ENCODE measurements at regions not wholly inside any gene's neighbourhood (a gene's known extent, or its start where the extent isn't known, plus 50 kb on each side); places are given as distances from the start of the nearest gene placed in this dataset.
"Not testable (repeated sequence)": the region's sequence is repeated elsewhere in the genome, so short reads cannot be mapped to it uniquely, and the experiment has no call there.

- Histone ChIP-seq H3K9me2 (replicated peaks; ENCODE audit: insufficient read depth, low read length) (no peaks in the 10 kb centered on the region), H3K9ac (ENCODE audit: low read length) (no peak overlapping the region), H3K79me2 (ENCODE audit: insufficient read depth, low read length) (no peaks in the 10 kb centered on the region), H4K20me1 (ENCODE audit: low read depth, low read length) (no peaks in the 10 kb centered on the region), H3K4me3 (ENCODE audit: insufficient read depth, low read length, poor library complexity, severe bottlenecking) (no peak overlapping the region), H3K27ac (ENCODE audit: low read depth, low read length) (no peak overlapping the region), H3K36me3 (ENCODE audit: low read length) (no peaks in the 10 kb centered on the region), H3K4me2 (ENCODE audit: low read depth, low read length, poor library complexity, severe bottlenecking) (no peak overlapping the region), H3F3A (ENCODE audit: insufficient read depth) (no peaks in the 10 kb centered on the region), H3K9me3 (ENCODE audit: insufficient read depth, low read length) (no peaks in the 10 kb centered on the region), H2AFZ (ENCODE audit: low read depth, low read length, severe bottlenecking) (no peak overlapping the region), H3K27me3 (ENCODE audit: low read length) (no peaks in the 10 kb centered on the region)
- TF ChIP-seq EZH2phosphoT487 (conservative IDR thresholded peaks at IDR 0.05; ENCODE audit: low read length) = no peak
- TF ChIP-seq, protein P1, sequence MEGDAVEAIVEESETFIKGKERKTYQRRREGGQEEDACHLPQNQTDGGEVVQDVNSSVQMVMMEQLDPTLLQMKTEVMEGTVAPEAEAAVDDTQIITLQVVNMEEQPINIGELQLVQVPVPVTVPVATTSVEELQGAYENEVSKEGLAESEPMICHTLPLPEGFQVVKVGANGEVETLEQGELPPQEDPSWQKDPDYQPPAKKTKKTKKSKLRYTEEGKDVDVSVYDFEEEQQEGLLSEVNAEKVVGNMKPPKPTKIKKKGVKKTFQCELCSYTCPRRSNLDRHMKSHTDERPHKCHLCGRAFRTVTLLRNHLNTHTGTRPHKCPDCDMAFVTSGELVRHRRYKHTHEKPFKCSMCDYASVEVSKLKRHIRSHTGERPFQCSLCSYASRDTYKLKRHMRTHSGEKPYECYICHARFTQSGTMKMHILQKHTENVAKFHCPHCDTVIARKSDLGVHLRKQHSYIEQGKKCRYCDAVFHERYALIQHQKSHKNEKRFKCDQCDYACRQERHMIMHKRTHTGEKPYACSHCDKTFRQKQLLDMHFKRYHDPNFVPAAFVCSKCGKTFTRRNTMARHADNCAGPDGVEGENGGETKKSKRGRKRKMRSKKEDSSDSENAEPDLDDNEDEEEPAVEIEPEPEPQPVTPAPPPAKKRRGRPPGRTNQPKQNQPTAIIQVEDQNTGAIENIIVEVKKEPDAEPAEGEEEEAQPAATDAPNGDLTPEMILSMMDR (IDR thresholded peaks at IDR 0.05; ENCODE audit: insufficient read depth, low read length, poor library complexity, severe bottlenecking) = no peak
Measured at GRCh38 chr2:54029721-54030395, 59.1 kb upstream of the PSME4 start.

DNA sequence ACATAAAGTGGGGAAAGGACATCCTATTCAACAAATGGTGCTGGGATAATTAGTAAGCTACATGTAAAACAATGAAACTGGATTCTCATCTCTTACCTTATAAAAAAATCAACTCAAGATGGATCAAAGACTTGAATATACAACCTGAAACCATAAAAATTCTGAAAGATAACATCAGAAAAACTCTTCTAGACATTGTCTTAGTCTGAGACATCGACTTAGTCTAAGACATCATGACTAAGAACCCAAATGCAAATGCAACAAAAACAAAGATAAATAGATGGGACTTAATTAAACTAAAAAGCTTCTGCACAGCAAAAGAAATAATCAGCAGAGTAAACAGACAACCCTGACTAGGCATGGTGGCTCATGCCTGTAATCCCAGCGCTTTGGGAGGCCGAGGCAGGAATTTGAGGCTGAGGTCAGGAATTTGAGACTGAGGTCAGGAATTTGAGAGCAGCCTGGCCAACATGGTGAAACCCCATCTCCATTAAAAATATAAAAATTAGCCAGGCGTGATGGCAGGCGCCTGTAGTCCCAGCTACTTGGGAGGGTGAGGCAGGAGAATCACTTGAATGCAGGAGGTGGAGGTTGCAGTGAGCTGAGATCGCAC is 54.8 kb upstream of the PSME4 start:
- H3K27ac ChIP-seq (ENCODE audit: low read depth, low read length); H3K27me3 ChIP-seq (ENCODE audit: low read length); H3K36me3 ChIP-seq (ENCODE audit: low read length); H3F3A ChIP-seq (ENCODE audit: insufficient read depth); H3K9me2 ChIP-seq (replicated peaks; ENCODE audit: insufficient read depth, low read length); H3K9ac ChIP-seq (ENCODE audit: low read length); H3K4me2 ChIP-seq (ENCODE audit: low read depth, low read length, poor library complexity, severe bottlenecking); H4K20me1 ChIP-seq (ENCODE audit: low read depth, low read length); H3K4me3 ChIP-seq (ENCODE audit: insufficient read depth, low read length, poor library complexity, severe bottlenecking); H2AFZ ChIP-seq (ENCODE audit: low read depth, low read length, severe bottlenecking); H3K79me2 ChIP-seq (ENCODE audit: insufficient read depth, low read length): not testable (repeated sequence)
- H3K9me3 ChIP-seq (ENCODE audit: insufficient read depth, low read length) = peaks cover 11% of the 10 kb centered on the region; the same call in 1 of the 2 replicates

DNA sequence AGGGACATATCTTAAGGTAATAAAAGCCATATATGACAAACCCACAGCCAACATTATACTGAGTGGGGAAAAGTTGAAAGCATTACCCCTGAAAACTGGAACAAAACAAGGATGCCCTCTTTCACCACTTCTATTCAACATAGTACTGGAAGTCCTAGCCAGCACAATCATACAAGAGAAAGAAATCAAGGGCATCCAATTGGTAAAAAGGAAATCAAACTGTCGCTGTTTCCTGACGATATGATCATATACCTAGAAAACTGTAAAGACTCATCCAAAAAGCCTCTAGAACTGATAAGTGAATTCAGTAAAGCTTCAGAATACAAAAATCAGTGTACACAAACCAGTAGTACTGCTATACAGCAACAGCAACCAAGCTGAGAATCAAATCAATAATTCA is 53.8 kb upstream of the PSME4 start:
- H3K9me3 ChIP-seq (ENCODE audit: insufficient read depth, low read length) = peaks cover 15% of the 10 kb centered on the region; the same call in 1 of the 2 replicates
- no peaks in the 10 kb centered on the region for H3K79me2 ChIP-seq (ENCODE audit: insufficient read depth, low read length)
- H3K4me3 ChIP-seq (ENCODE audit: insufficient read depth, low read length, poor library complexity, severe bottlenecking) = no peak overlapping the region
- H3K4me2 ChIP-seq (ENCODE audit: low read depth, low read length, poor library complexity, severe bottlenecking) = no peak overlapping the region
- TF ChIP-seq EZH2phosphoT487 (conservative IDR thresholded peaks at IDR 0.05; ENCODE audit: low read length) = no peak
- TF ChIP-seq, protein P1 (IDR thresholded peaks at IDR 0.05; ENCODE audit: insufficient read depth, low read length, poor library complexity, severe bottlenecking) = no peak
- no peaks in the 10 kb centered on the region for H3K9me2 ChIP-seq (replicated peaks; ENCODE audit: insufficient read depth, low read length)
- no peak overlapping the region for H3K27ac ChIP-seq (ENCODE audit: low read depth, low read length)
- no peaks in the 10 kb centered on the region for H4K20me1 ChIP-seq (ENCODE audit: low read depth, low read length)
- peaks cover 10% of the 10 kb centered on the region; the same call in 1 of the 2 replicates for H3K36me3 ChIP-seq (ENCODE audit: low read length)
- H3K9ac ChIP-seq (ENCODE audit: low read length) = no peak overlapping the region
- H2AFZ ChIP-seq (ENCODE audit: low read depth, low read length, severe bottlenecking) = no peak overlapping the region
- no peaks in the 10 kb centered on the region for H3K27me3 ChIP-seq (ENCODE audit: low read length)
- H3F3A ChIP-seq (ENCODE audit: insufficient read depth) = no peaks in the 10 kb centered on the region

DNA sequence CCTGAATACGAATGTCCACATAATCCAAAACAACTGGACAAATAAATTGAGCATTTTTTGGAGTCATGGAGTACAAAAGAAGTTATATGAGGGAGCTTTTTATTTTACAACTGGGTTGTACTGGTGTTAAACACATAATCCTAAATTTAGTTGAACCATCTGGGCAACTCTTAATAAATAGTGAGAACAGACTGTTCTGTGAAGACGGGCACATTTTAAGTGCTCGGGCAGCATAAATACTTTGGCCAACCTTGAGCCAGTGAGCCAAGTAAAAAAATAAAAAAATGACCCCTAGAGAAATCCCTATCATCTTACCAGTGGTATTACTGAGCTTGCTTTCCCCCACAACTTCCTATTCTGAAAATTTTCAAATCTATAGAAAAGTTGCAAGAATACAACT is 50.9 kb upstream of the PSME4 start:
- Histone ChIP-seq H3K27me3 (ENCODE audit: low read length) (no peaks in the 10 kb centered on the region), H3K9me3 (ENCODE audit: insufficient read depth, low read length) (peaks cover 15% of the 10 kb centered on the region; the same call in 1 of the 2 replicates), H3F3A (ENCODE audit: insufficient read depth) (no peaks in the 10 kb centered on the region)

More for the DNA sequence above, 50.9 kb upstream of the PSME4 start:
- Histone ChIP-seq H3K79me2 (ENCODE audit: insufficient read depth, low read length) (no peaks in the 10 kb centered on the region), H3K4me2 (ENCODE audit: low read depth, low read length, poor library complexity, severe bottlenecking) (no peak overlapping the region), H3K4me3 (ENCODE audit: insufficient read depth, low read length, poor library complexity, severe bottlenecking) (no peak overlapping the region), H3K9me2 (replicated peaks; ENCODE audit: insufficient read depth, low read length) (no peaks in the 10 kb centered on the region), H2AFZ (ENCODE audit: low read depth, low read length, severe bottlenecking) (no peak overlapping the region), H3K36me3 (ENCODE audit: low read length) (peaks cover 10% of the 10 kb centered on the region; the same call in 1 of the 2 replicates), H4K20me1 (ENCODE audit: low read depth, low read length) (no peaks in the 10 kb centered on the region), H3K9ac (ENCODE audit: low read length) (no peak overlapping the region), H3K27ac (ENCODE audit: low read depth, low read length) (no peak overlapping the region)
- no peak for TF ChIP-seq EZH2phosphoT487 (conservative IDR thresholded peaks at IDR 0.05; ENCODE audit: low read length)
- TF ChIP-seq, protein P1 (IDR thresholded peaks at IDR 0.05; ENCODE audit: insufficient read depth, low read length, poor library complexity, severe bottlenecking) = no peak

Data from SU-DHL-6 (cell line).